ENCODE measurements at regions not wholly inside any gene's neighbourhood (a gene's known extent, or its start where the extent isn't known, plus 50 kb on each side); places are given as distances from the start of the nearest gene placed in this dataset.

DNA sequence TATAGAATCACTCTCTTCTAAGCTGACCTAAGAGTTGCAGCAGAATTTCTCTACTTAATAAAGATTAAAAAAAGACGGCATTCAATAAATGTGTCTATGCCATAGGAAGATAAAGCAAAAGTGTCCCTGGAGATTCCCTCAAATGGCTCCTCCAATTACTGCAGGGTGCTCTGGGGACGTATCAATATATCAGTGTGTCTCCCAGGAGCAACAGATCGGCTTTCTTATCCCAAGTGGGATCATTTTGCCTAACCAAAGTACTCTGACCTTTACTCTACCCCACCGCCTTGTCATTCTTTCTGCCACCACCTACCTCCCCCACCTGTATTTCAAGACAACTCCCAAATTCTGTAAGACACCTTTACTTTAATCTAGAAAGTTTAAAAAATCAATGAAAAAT lies 202.0 kb upstream of the SEMA3C start:
- no peak for TF ChIP-seq NFRKB (IDR thresholded peaks at IDR 0.05)
- TF ChIP-seq BHLHE40 (IDR thresholded peaks at IDR 0.05; ENCODE audit: borderline replicate concordance), result no peak
- TF ChIP-seq FOXA1 (IDR thresholded peaks at IDR 0.05), result no peak

All from HEK293T (cell line).